T follicular helper cell (primary cell): ENCODE measurements at regions not wholly inside any gene's neighbourhood (a gene's known extent, or its start where the extent isn't known, plus 50 kb on each side); places are given as distances from the start of the nearest gene placed in this dataset.
"Not testable (repeated sequence)": the region's sequence is repeated elsewhere in the genome, so short reads cannot be mapped to it uniquely, and the experiment has no call there.

ENCODE experiments used
- DNase-seq: peaks from one replicate; pipeline ENCODE4 v3.0.0-alpha.2; 2020; ENCODE audit warnings: low read depth

- DNase-seq: no peak
These were observed 179.4 kb downstream of the LYPLAL1 start for GRCh38 chr1:219352961-219353651.

GRCh38 chr1:219350172-219350931 lies 176.7 kb downstream of the LYPLAL1 start:
- DNase-seq: no peak

- no peak for DNase-seq
These were observed 174.3 kb downstream of the LYPLAL1 start for GRCh38 chr1:219347921-219348391.

GRCh38 chr1:219347376-219347775 lies 173.7 kb downstream of the LYPLAL1 start:
- DNase-seq: no peak

GRCh38 chr1:219345953-219346352 lies 172.3 kb downstream of the LYPLAL1 start:
- DNase-seq: no peak

- no peak for DNase-seq
These were observed 169.2 kb downstream of the LYPLAL1 start for GRCh38 chr1:219342836-219343235.

- no peak for DNase-seq
These were observed 167.1 kb downstream of the LYPLAL1 start for GRCh38 chr1:219340796-219341195.

GRCh38 chr1:219339466-219339865 lies 165.8 kb downstream of the LYPLAL1 start:
- DNase-seq: no peak

GRCh38 chr1:219337588-219337987 lies 163.9 kb downstream of the LYPLAL1 start:
- no peak for DNase-seq

- no peak for DNase-seq
These were observed 159.9 kb downstream of the LYPLAL1 start for GRCh38 chr1:219333626-219334025.

GRCh38 chr1:219331424-219331823 lies 157.7 kb downstream of the LYPLAL1 start:
- DNase-seq: no peak

- no peak for DNase-seq
These were observed 157.0 kb downstream of the LYPLAL1 start for GRCh38 chr1:219330669-219331068.

GRCh38 chr1:219330001-219330400 lies 156.3 kb downstream of the LYPLAL1 start:
- DNase-seq: no peak

- no peak for DNase-seq
These were observed 155.9 kb downstream of the LYPLAL1 start for GRCh38 chr1:219329578-219329977.

- DNase-seq: no peak
These were observed 153.2 kb downstream of the LYPLAL1 start for GRCh38 chr1:219326843-219327242.

- no peak for DNase-seq
These were observed 151.7 kb downstream of the LYPLAL1 start for GRCh38 chr1:219325368-219325742.

- DNase-seq: no peak
These were observed 151.1 kb downstream of the LYPLAL1 start for GRCh38 chr1:219324629-219325367.

- no peak for DNase-seq
These were observed 150.5 kb downstream of the LYPLAL1 start for GRCh38 chr1:219324171-219324570.

- DNase-seq: no peak
These were observed 149.7 kb downstream of the LYPLAL1 start for GRCh38 chr1:219323426-219323825.

GRCh38 chr1:219322766-219323165 lies 149.1 kb downstream of the LYPLAL1 start:
- no peak for DNase-seq

GRCh38 chr1:219320563-219320962 lies 146.9 kb downstream of the LYPLAL1 start:
- not testable (repeated sequence) for DNase-seq

GRCh38 chr1:219318826-219319225 lies 145.1 kb downstream of the LYPLAL1 start:
- DNase-seq: no peak
